Hepatocyte (in vitro differentiated cells): ENCODE measurements at regions not wholly inside any gene's neighbourhood (a gene's known extent, or its start where the extent isn't known, plus 50 kb on each side); places are given as distances from the start of the nearest gene placed in this dataset.

Experiments used
- DNase-seq: peaks from one replicate; pipeline ENCODE4 v3.0.0-alpha.2; 2016; ENCODE audit warnings: low spot score
- H2AFZ ChIP-seq: fragments of 200-600 bp; sonication (generic); 2 replicates; pipeline ENCODE4 v1.6.0; 2016; ENCODE audit warnings: antibody characterized with exemption, mild to moderate bottlenecking
- H3K27ac ChIP-seq: fragments of 200-600 bp; sonication (generic); 2 replicates; pipeline ENCODE4 v1.5.1; 2016; ENCODE audit warnings: mild to moderate bottlenecking
- H3K27me3 ChIP-seq: fragments of 200-600 bp; sonication (generic); 2 replicates; pipeline ENCODE4 v1.6.1; 2016
- H3K36me3 ChIP-seq: fragments of 200-600 bp; sonication (generic); replicated peaks from 2 replicates; pipeline ENCODE4 v1.5.1; 2016; ENCODE audit warnings: low read depth; ENCODE audit not compliant: insufficient read depth
- H3K4me1 ChIP-seq: fragments of 200-600 bp; sonication (generic); 2 replicates; pipeline ENCODE4 v1.5.1; 2016; ENCODE audit warnings: mild to moderate bottlenecking, moderate library complexity; ENCODE audit not compliant: insufficient read depth
- H3K4me2 ChIP-seq: fragments of 200-600 bp; sonication (generic); 2 replicates; pipeline ENCODE4 v1.6.0; 2016
- H3K4me3 ChIP-seq: fragments of 200-600 bp; sonication (generic); 2 replicates; pipeline ENCODE4 v1.5.1; 2016; ENCODE audit warnings: mild to moderate bottlenecking
- H3K79me2 ChIP-seq: fragments of 200-600 bp; sonication (generic); 2 replicates; pipeline ENCODE4 v1.6.0; 2017; ENCODE audit warnings: mild to moderate bottlenecking
- H3K9me2 ChIP-seq: fragments of 200-600 bp; sonication (generic); replicated peaks from 2 replicates; pipeline ENCODE4 v1.6.0; 2017; ENCODE audit warnings: mild to moderate bottlenecking; ENCODE audit not compliant: insufficient read depth
- H3K9me3 ChIP-seq: fragments of 200-600 bp; sonication (generic); 2 replicates; pipeline ENCODE4 v1.5.1; 2016; ENCODE audit warnings: low read depth, mild to moderate bottlenecking
- H4K20me1 ChIP-seq: fragments of 200-600 bp; sonication (generic); 2 replicates; pipeline ENCODE4 v1.6.0; 2016; ENCODE audit warnings: mild to moderate bottlenecking; ENCODE audit not compliant: insufficient read depth, poor library complexity, severe bottlenecking
- EZH2 ChIP-seq: fragments of 200-600 bp; sonication (generic); IDR thresholded peaks from 2 replicates; pipeline ENCODE4 v1.6.1; 2016; ENCODE audit warnings: antibody characterized with exemption, mild to moderate bottlenecking, borderline replicate concordance
- EZH2phosphoT487 ChIP-seq: fragments of 200-600 bp; sonication (generic); IDR thresholded peaks from one replicate; pipeline ENCODE4 v1.6.1; 2018; ENCODE audit warnings: antibody characterized with exemption, mild to moderate bottlenecking, low read depth, moderate library complexity; ENCODE audit not compliant: unreplicated experiment, severe bottlenecking
- WGBS: methylation state at CpG from one replicate; pipeline ENCODE4 v1.1.6; 2016; ENCODE audit warnings: low lambda C conversion rate; ENCODE audit errors: missing lambda C conversion rate; 5-methylcytosine and 5-hydroxymethylcytosine counted together
- TF ChIP-seq, protein P1 (sequence below): fragments of 200-600 bp; sonication (generic); IDR thresholded peaks from 2 replicates; pipeline ENCODE4 v1.5.1; 2016; ENCODE audit warnings: antibody characterized with exemption, mild to moderate bottlenecking; ENCODE audit not compliant: poor library complexity

DNA sequence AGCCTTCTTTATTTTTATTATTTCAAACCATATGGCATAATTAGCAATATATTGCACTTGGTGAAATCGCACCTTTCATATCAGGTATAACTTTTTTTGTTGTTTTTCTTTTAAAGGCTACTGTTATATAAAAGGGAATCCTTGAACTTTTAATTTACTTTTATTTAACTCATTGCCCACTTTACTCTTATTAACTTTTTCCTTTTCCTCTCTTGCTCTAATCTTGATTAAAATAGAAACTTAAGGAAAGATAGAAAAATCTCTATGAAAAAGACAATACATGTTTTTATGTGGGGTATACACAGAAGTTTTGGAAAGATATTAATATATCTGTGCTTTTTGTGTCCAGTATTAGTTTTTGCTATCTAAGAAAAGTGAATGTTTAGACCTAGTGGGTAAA, 805.8 kb downstream of the USP25 start:
- peaks cover 5% of the 10 kb centered on the region for H3K4me1 ChIP-seq
- H3K36me3 ChIP-seq: no peaks in the 10 kb centered on the region
- no peaks in the 10 kb centered on the region for H3K79me2 ChIP-seq
- no peak for TF ChIP-seq EZH2phosphoT487
- TF ChIP-seq, protein P1, sequence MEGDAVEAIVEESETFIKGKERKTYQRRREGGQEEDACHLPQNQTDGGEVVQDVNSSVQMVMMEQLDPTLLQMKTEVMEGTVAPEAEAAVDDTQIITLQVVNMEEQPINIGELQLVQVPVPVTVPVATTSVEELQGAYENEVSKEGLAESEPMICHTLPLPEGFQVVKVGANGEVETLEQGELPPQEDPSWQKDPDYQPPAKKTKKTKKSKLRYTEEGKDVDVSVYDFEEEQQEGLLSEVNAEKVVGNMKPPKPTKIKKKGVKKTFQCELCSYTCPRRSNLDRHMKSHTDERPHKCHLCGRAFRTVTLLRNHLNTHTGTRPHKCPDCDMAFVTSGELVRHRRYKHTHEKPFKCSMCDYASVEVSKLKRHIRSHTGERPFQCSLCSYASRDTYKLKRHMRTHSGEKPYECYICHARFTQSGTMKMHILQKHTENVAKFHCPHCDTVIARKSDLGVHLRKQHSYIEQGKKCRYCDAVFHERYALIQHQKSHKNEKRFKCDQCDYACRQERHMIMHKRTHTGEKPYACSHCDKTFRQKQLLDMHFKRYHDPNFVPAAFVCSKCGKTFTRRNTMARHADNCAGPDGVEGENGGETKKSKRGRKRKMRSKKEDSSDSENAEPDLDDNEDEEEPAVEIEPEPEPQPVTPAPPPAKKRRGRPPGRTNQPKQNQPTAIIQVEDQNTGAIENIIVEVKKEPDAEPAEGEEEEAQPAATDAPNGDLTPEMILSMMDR: no peak
- no peak for TF ChIP-seq EZH2
- H3K27me3 ChIP-seq: no peaks in the 10 kb centered on the region
- no peak overlapping the region for H3K4me2 ChIP-seq
- 100% methylated on average over 1 of the region's 1 CpG for WGBS
- DNase-seq: no peak
- no peaks in the 10 kb centered on the region for H4K20me1 ChIP-seq
- no peaks in the 10 kb centered on the region for H3K9me3 ChIP-seq
- H2AFZ ChIP-seq: no peak overlapping the region
- H3K9me2 ChIP-seq: no peaks in the 10 kb centered on the region
- H3K27ac ChIP-seq: no peak overlapping the region
- no peak overlapping the region for H3K4me3 ChIP-seq

DNA sequence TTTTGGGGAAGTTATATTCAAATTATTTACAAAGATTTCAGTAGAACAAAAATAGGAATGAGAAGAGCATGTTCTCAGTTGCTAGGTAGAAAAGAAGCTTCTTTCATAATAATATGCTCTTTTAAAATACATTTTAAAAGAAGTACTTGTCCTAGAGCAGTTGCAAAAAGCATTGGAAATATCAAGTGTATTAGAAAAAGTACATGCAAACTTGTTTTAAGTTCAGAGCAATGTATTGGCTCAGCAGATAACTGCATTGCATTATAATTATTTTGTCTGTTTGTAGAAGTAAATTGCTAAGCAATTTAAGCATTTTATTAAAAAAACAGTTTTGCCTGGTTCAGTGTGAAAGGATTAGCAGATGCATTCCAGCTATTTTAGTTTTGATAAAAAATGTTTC, 806.4 kb downstream of the USP25 start:
- no peak overlapping the region for H3K4me3 ChIP-seq
- no peaks in the 10 kb centered on the region for H3K9me3 ChIP-seq
- H4K20me1 ChIP-seq: no peaks in the 10 kb centered on the region
- H3K27ac ChIP-seq: no peak overlapping the region
- H3K79me2 ChIP-seq: no peaks in the 10 kb centered on the region
- no peaks in the 10 kb centered on the region for H3K27me3 ChIP-seq
- no peak for DNase-seq
- no peak overlapping the region for H3K4me2 ChIP-seq
- H3K4me1 ChIP-seq: peaks cover 5% of the 10 kb centered on the region
- H3K9me2 ChIP-seq: no peaks in the 10 kb centered on the region
- no peaks in the 10 kb centered on the region for H3K36me3 ChIP-seq
- no peak overlapping the region for H2AFZ ChIP-seq
- no peak for TF ChIP-seq EZH2

DNA sequence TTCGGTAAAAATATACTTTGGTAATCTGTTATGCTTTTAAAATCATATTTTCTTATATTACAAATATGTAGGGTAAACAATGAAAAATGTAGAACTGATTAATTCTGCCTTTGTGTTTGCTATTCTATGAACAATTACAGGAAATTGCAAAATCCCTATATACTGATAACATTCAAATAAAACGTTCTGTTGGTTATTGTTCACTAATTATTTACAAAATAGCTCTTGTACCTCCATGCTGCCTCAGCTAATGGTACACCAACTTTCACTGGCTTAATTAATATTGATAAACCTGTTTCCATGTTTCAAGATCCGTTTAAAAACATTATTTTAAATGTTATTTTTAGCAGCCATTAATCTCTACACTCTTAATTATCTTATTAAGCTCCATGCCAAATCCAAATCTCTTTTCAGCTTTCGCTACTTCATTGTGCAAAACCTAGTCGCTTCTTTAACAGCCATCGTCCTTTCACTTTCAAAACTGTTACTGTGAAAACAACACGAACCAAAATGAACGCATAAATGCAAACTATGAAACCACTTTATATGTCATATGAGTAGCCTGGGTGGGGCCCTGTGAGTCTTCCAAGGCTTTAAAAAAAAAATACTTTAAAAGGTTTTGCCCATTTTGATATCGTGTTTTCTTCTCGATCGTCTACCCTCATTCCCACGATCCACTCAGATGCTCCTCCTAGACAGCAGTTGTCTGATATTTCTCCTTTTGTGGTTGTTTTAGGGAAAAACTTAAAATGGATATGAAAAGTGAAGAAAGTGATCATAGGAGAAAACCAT, 807.1 kb downstream of the USP25 start:
- Histone ChIP-seq H3K4me2 (no peak overlapping the region), H3K36me3 (no peaks in the 10 kb centered on the region), H3K79me2 (no peaks in the 10 kb centered on the region), H3K27me3 (no peaks in the 10 kb centered on the region), H4K20me1 (no peaks in the 10 kb centered on the region), H3K4me1 (peaks cover 5% of the 10 kb centered on the region), H3K27ac (no peak overlapping the region), H3K9me3 (no peaks in the 10 kb centered on the region), H2AFZ (no peak overlapping the region), H3K9me2 (no peaks in the 10 kb centered on the region), H3K4me3 (no peak overlapping the region)
- TF ChIP-seq EZH2phosphoT487 (no peak), EZH2 (no peak)
- TF ChIP-seq, protein P1: no peak
- WGBS: 84% methylated on average over 12 of the region's 12 CpGs
- DNase-seq: no peak

DNA sequence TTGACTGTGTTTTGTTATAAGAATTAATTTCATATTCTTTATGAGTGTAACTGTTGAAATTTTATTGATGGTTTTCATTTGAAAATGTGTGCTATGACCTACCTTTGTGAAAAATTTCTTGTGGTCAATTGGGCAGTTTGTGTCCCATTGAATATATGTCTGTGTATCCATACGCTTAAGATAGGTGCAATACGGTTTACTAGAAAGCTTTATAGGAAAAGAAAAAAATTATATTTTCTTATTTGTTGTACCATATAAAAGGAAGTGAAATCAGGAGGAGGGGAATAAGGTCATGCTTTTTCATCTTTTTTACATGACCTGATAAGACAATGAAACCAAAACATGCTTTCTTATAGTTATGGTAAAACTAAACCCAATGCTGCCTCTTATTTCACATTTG, 807.7 kb downstream of the USP25 start:
- H3K4me2 ChIP-seq: no peak overlapping the region
- H4K20me1 ChIP-seq: no peaks in the 10 kb centered on the region
- no peak for DNase-seq
- peaks cover 5% of the 10 kb centered on the region for H3K4me1 ChIP-seq
- no peaks in the 10 kb centered on the region for H3K36me3 ChIP-seq
- 95% methylated on average over 2 of the region's 2 CpGs for WGBS
- H3K9me2 ChIP-seq: no peaks in the 10 kb centered on the region
- no peak overlapping the region for H3K4me3 ChIP-seq
- H3K79me2 ChIP-seq: no peaks in the 10 kb centered on the region
- no peaks in the 10 kb centered on the region for H3K27me3 ChIP-seq
- no peaks in the 10 kb centered on the region for H3K9me3 ChIP-seq
- H3K27ac ChIP-seq: no peak overlapping the region
- TF ChIP-seq, protein P1: no peak
- TF ChIP-seq EZH2: no peak
- TF ChIP-seq EZH2phosphoT487: no peak
- H2AFZ ChIP-seq: no peak overlapping the region
